Nephron progenitor cell (in vitro differentiated cells): ENCODE measurements at regions not wholly inside any gene's neighbourhood (a gene's known extent, or its start where the extent isn't known, plus 50 kb on each side); places are given as distances from the start of the nearest gene placed in this dataset.
A peak's percentile ranks its signal among the peaks of the same experiment; 100 is the strongest.

Experiments used
- DNase-seq: peaks from one replicate; pipeline ENCODE4 v3.0.0; 2021
- H3K27ac Mint-ChIP-seq: 2 replicates; pipeline ENCODE4 v1.8.0; 2021; ENCODE audit warnings: mild to moderate bottlenecking, moderate library complexity, mixed read lengths
- H3K27me3 Mint-ChIP-seq: 2 replicates; pipeline ENCODE4 v1.8.0; 2021; ENCODE audit warnings: mild to moderate bottlenecking, low read depth, mixed read lengths; ENCODE audit not compliant: poor library complexity
- H3K36me3 Mint-ChIP-seq: 2 replicates; pipeline ENCODE4 v1.8.0; 2021; ENCODE audit warnings: low read depth, mixed read lengths
- H3K4me1 Mint-ChIP-seq: 2 replicates; pipeline ENCODE4 v1.8.0; 2021; ENCODE audit warnings: mixed read lengths
- H3K4me3 Mint-ChIP-seq: 2 replicates; pipeline ENCODE4 v1.8.0; 2021; ENCODE audit warnings: mild to moderate bottlenecking, moderate library complexity, mixed read lengths
- H3K9me3 Mint-ChIP-seq: 2 replicates; pipeline ENCODE4 v1.8.0; 2021; ENCODE audit warnings: mild to moderate bottlenecking, moderate library complexity, mixed read lengths
- TF ChIP-seq, protein P1 (sequence below): fragments of 200-600 bp; sonication (generic); IDR thresholded peaks from 2 replicates; pipeline ENCODE4 v1.5.0; 2021; ENCODE audit warnings: antibody characterized with exemption

DNA sequence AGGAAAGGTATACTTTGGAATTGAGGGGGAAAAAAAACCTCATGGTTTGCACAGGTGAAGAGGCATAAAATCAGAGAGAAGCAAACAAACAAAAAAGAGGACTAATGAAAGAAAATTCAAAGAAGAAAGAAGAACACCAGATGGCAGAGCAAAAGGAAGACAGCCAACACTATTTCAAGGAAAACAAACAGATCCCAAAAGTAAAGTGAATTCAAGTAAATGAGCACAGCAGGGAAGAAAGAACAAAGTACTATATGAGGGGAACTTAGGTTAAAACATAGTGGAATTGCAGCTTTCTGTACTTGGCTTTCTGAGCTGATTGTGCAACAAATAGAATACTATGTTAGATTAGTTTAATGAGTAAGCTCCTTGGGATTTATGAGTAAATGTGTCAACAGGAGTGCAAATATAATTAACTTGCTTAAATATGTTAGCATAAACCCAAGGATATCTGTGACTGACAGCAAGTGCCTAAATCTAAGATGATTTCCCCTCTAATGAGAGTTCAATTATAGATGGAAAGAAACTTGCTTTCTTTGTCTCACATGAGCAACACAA, 404.6 kb upstream of the CNTN5 start:
- Mint-ChIP-seq H3K36me3 (peaks cover 13% of the 10 kb centered on the region), H3K4me3 (no peak overlapping the region), H3K4me1 (no peaks in the 10 kb centered on the region), H3K9me3 (peaks cover 30% of the 10 kb centered on the region), H3K27me3 (no peaks in the 10 kb centered on the region), H3K27ac (peak overlapping the region; percentile 73)
- TF ChIP-seq, protein P1, sequence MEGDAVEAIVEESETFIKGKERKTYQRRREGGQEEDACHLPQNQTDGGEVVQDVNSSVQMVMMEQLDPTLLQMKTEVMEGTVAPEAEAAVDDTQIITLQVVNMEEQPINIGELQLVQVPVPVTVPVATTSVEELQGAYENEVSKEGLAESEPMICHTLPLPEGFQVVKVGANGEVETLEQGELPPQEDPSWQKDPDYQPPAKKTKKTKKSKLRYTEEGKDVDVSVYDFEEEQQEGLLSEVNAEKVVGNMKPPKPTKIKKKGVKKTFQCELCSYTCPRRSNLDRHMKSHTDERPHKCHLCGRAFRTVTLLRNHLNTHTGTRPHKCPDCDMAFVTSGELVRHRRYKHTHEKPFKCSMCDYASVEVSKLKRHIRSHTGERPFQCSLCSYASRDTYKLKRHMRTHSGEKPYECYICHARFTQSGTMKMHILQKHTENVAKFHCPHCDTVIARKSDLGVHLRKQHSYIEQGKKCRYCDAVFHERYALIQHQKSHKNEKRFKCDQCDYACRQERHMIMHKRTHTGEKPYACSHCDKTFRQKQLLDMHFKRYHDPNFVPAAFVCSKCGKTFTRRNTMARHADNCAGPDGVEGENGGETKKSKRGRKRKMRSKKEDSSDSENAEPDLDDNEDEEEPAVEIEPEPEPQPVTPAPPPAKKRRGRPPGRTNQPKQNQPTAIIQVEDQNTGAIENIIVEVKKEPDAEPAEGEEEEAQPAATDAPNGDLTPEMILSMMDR, result no peak
- no peak for DNase-seq

DNA sequence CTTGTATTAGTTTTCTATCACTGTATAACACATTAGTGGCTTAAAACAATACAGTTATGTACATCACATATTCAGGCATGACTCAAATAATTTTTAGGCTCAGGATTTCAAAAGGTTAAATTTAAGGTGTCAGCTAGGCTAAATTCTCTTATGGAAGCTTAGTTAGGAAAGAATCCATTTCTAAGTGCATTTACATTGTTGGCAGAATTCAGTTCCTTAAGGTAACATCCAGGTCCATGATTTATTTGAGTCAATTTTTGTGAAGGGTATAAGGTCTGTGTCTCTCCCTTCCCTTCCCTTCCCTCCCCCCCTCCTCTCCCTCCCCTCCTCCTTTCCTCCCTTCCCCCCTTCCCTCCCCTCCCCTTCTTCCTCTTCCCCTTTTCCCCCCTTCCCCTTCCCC, 399.0 kb upstream of the CNTN5 start:
- Mint-ChIP-seq H3K9me3 (peaks cover 49% of the 10 kb centered on the region), H3K27ac (no peak overlapping the region), H3K36me3 (peaks cover 18% of the 10 kb centered on the region), H3K4me1 (no peaks in the 10 kb centered on the region), H3K4me3 (no peak overlapping the region), H3K27me3 (no peaks in the 10 kb centered on the region)
- TF ChIP-seq, protein P1, result no peak
- DNase-seq, result no peak

DNA sequence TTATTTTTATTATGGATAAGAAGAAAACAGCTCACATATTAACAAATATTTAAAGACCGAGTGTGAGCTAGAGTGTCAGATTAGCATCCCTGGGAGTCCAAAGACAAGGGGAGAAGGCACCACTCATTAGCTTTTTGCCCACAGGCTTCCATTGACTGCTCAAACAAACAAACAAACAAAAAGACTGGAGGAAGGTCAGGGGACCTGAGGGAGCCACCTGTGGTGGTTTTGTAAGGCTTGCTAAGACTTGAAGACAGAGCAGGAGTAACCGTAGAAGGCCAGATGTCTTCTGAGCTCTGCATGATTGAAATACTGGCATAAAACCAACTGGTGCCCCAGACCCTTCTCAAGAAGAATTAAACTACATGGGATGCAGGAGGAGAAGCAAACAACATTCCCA, 395.2 kb upstream of the CNTN5 start:
- TF ChIP-seq, protein P1, result no peak
- Mint-ChIP-seq H3K27me3 (no peaks in the 10 kb centered on the region), H3K36me3 (peaks cover 10% of the 10 kb centered on the region), H3K27ac (no peak overlapping the region), H3K4me3 (no peak overlapping the region), H3K4me1 (no peaks in the 10 kb centered on the region), H3K9me3 (peaks cover 28% of the 10 kb centered on the region)
- DNase-seq, result no peak

DNA sequence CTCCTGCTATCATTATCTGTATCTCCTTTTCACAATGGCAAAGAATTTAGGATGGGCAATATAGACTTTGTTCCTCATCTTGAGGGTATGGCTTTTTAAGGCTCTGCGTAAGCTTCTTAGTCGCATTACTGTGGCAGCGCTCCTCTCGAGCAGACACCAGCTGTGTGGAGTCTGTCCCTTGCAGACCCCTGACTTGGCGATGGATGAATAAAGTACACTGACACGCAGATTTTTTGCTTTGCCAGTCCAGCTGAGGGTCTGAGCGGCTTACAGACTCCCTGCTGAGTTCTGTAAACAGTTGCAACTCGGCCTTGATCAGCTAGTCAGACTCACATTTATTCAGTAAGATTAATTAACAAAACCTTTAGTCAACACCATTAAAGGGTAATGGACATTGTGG, 390.0 kb upstream of the CNTN5 start:
- Mint-ChIP-seq H3K9me3 (peaks cover 13% of the 10 kb centered on the region), H3K4me1 (peaks cover 13% of the 10 kb centered on the region), H3K27ac (no peak overlapping the region), H3K27me3 (no peaks in the 10 kb centered on the region), H3K4me3 (no peak overlapping the region), H3K36me3 (peaks cover 4% of the 10 kb centered on the region)
- TF ChIP-seq, protein P1, result no peak
- no peak for DNase-seq

DNA sequence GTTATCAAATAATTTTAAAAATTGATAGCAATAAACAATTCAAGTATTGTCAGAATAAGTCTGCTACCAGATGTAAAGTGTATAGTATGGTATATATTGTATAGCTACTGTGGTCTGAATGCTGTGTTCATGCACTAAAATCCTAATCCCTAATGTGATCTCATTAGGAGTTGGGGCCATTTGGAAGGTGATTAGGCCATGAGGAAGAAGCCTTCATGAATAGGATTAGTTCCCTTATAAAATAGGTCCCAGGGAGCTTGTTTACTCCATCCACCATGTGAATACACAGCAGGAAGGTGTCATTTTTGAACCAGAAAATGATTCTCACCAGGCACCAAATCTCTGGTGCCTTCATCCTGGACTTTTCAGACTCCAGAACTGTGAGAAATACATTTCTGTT, 363.0 kb upstream of the CNTN5 start:
- TF ChIP-seq, protein P1, result no peak
- Mint-ChIP-seq H3K27me3 (peaks cover 4% of the 10 kb centered on the region), H3K36me3 (no peaks in the 10 kb centered on the region), H3K4me3 (no peak overlapping the region), H3K4me1 (no peaks in the 10 kb centered on the region), H3K27ac (no peak overlapping the region), H3K9me3 (no peaks in the 10 kb centered on the region)
- no peak for DNase-seq

DNA sequence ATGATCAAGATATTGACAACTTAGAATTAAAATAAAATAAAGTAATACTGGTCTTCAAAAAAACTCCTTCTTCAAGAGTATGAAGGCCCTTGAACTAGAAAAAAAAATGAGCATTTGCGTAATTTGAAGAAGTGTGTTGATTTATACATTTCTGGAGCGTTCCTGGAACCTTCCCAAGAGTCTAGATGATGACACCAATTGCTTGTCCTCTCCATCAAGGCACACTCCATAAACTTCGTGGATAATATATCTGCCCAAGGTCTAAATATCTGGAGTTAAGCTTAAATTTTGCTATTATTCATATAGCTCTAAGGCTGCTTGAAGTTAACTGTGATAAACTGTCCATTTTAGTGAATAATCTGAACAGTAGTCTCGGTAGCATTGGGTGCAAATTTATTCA, 361.3 kb upstream of the CNTN5 start:
- Mint-ChIP-seq H3K4me3 (no peak overlapping the region), H3K9me3 (no peaks in the 10 kb centered on the region), H3K36me3 (no peaks in the 10 kb centered on the region), H3K4me1 (no peaks in the 10 kb centered on the region), H3K27ac (no peak overlapping the region), H3K27me3 (peaks cover 4% of the 10 kb centered on the region)
- TF ChIP-seq, protein P1, result no peak
- no peak for DNase-seq
